ENCODE measurements at regions not wholly inside any gene's neighbourhood (a gene's known extent, or its start where the extent isn't known, plus 50 kb on each side); places are given as distances from the start of the nearest gene placed in this dataset.

DNA sequence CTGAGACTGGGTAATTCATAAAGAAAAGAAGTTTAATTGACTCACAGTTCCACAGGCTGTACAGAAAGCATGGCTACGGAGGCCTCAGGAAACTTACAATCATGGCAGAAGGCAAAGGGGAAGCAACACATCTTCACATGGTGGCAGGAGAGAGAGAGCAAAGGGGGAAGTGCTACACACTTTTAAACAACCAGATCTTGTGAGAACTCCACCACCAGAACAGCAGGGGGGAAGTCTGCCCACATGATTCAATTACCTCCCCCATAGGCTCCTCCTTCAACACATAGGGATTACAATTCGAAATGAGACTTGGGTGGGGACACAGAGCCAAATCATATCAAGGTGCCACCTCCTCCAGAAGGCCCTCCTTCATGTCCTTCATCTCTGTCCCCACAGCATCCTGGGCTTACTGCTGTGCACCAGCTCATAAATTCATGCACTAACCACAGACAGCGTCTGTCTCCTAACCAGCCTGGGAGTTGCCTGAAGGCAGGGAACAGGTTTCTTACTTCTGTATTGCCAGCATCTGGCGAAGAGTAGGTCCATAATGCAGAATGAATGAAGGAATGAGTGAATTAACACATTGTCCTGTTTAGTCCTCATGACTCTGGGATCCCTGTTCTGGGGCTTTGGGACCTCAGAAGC, 74.4 kb downstream of the WSB1 start:
- TF ChIP-seq POLR2AphosphoS5 (IDR thresholded peaks at IDR 0.05) (no peak), POLR2A (IDR thresholded peaks at IDR 0.05) (no peak), EP300 (IDR thresholded peaks at IDR 0.05) (no peak)
- TF ChIP-seq, protein P1, sequence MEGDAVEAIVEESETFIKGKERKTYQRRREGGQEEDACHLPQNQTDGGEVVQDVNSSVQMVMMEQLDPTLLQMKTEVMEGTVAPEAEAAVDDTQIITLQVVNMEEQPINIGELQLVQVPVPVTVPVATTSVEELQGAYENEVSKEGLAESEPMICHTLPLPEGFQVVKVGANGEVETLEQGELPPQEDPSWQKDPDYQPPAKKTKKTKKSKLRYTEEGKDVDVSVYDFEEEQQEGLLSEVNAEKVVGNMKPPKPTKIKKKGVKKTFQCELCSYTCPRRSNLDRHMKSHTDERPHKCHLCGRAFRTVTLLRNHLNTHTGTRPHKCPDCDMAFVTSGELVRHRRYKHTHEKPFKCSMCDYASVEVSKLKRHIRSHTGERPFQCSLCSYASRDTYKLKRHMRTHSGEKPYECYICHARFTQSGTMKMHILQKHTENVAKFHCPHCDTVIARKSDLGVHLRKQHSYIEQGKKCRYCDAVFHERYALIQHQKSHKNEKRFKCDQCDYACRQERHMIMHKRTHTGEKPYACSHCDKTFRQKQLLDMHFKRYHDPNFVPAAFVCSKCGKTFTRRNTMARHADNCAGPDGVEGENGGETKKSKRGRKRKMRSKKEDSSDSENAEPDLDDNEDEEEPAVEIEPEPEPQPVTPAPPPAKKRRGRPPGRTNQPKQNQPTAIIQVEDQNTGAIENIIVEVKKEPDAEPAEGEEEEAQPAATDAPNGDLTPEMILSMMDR (IDR thresholded peaks at IDR 0.05) = no peak

Measured in gastroesophageal sphincter (tissue), 3 donors.